ENCODE measurements at regions not wholly inside any gene's neighbourhood (a gene's known extent, or its start where the extent isn't known, plus 50 kb on each side); places are given as distances from the start of the nearest gene placed in this dataset.

GRCh38 chr12:63042646-63043045 lies 107.7 kb upstream of the PPM1H start:
- no peak for DNase-seq
- ATAC-seq (ENCODE audit: poor library complexity) = no peak
- intact Hi-C loops (cut with DNase I) = no loop called here

GRCh38 chr12:63041601-63042000 lies 106.7 kb upstream of the PPM1H start:
- intact Hi-C loops (cut with DNase I) = no loop called here
- ATAC-seq (ENCODE audit: poor library complexity) (no peak), DNase-seq (no peak)

- intact Hi-C loops (cut with DNase I) = no loop called here
- ATAC-seq (ENCODE audit: poor library complexity) = no peak
Measured at GRCh38 chr12:63040526-63041220, 105.7 kb upstream of the PPM1H start.

GRCh38 chr12:63038713-63039100 lies 103.8 kb upstream of the PPM1H start:
- ATAC-seq (ENCODE audit: poor library complexity) = no peak
- intact Hi-C loops (cut with DNase I) = no loop called here
- no peak for DNase-seq

More at GRCh38 chr12:63040526-63041220, 105.7 kb upstream of the PPM1H start:
- no peak for DNase-seq

- intact Hi-C loops (cut with DNase I) = no loop called here
- DNase-seq = no peak
- no peak for ATAC-seq (ENCODE audit: poor library complexity)
Measured at GRCh38 chr12:63037746-63038712, 103.1 kb upstream of the PPM1H start.

- ATAC-seq (ENCODE audit: poor library complexity) (no peak), DNase-seq (no peak)
- intact Hi-C loops (cut with DNase I) = no loop called here
Measured at GRCh38 chr12:63036974-63037335, 102.0 kb upstream of the PPM1H start.

- intact Hi-C loops (cut with DNase I) = no loop called here
- ATAC-seq (ENCODE audit: poor library complexity) (no peak), DNase-seq (no peak)
Measured at GRCh38 chr12:63036216-63036973, 101.4 kb upstream of the PPM1H start.

- no peak for ATAC-seq (ENCODE audit: poor library complexity)
- no peak for DNase-seq
- intact Hi-C loops (cut with DNase I) = no loop called here
Measured at GRCh38 chr12:63034601-63035000, 99.7 kb upstream of the PPM1H start.

GRCh38 chr12:63029676-63030075 lies 94.7 kb upstream of the PPM1H start:
- DNase-seq (no peak), ATAC-seq (ENCODE audit: poor library complexity) (no peak)
- intact Hi-C loops (cut with DNase I) = no loop called here

GRCh38 chr12:63028951-63029350 lies 94.0 kb upstream of the PPM1H start:
- intact Hi-C loops (cut with DNase I) = no loop called here
- no peak for ATAC-seq (ENCODE audit: poor library complexity)
- DNase-seq = no peak

- DNase-seq (no peak), ATAC-seq (ENCODE audit: poor library complexity) (no peak)
- intact Hi-C loops (cut with DNase I) = no loop called here
Measured at GRCh38 chr12:63025116-63025515, 90.2 kb upstream of the PPM1H start.

- no peak for ATAC-seq (ENCODE audit: poor library complexity)
- intact Hi-C loops (cut with DNase I) = no loop called here
- no peak for DNase-seq
Measured at GRCh38 chr12:63023926-63024325, 89.0 kb upstream of the PPM1H start.

- intact Hi-C loops (cut with DNase I) = no loop called here
- ATAC-seq (ENCODE audit: poor library complexity) = no peak
Measured at GRCh38 chr12:63021116-63021515, 86.2 kb upstream of the PPM1H start.

GRCh38 chr12:63020269-63020668 lies 85.3 kb upstream of the PPM1H start:
- ATAC-seq (ENCODE audit: poor library complexity) (no peak), DNase-seq (no peak)
- intact Hi-C loops (cut with DNase I) = no loop called here

More at GRCh38 chr12:63021116-63021515, 86.2 kb upstream of the PPM1H start:
- DNase-seq = no peak

- DNase-seq (no peak), ATAC-seq (ENCODE audit: poor library complexity) (no peak)
- intact Hi-C loops (cut with DNase I) = no loop called here
Measured at GRCh38 chr12:63018273-63018672, 83.3 kb upstream of the PPM1H start.

GRCh38 chr12:63013302-63013701 lies 78.4 kb upstream of the PPM1H start:
- intact Hi-C loops (cut with DNase I) = no loop called here
- DNase-seq (no peak), ATAC-seq (ENCODE audit: poor library complexity) (no peak)

- ATAC-seq (ENCODE audit: poor library complexity) = no peak
- intact Hi-C loops (cut with DNase I) = no loop called here
- no peak for DNase-seq
Measured at GRCh38 chr12:63010698-63011097, 75.7 kb upstream of the PPM1H start.

- DNase-seq (no peak), ATAC-seq (ENCODE audit: poor library complexity) (no peak)
- intact Hi-C loops (cut with DNase I) = no loop called here
Measured at GRCh38 chr12:63008372-63008771, 73.4 kb upstream of the PPM1H start.

GRCh38 chr12:63007726-63008125 lies 72.8 kb upstream of the PPM1H start:
- intact Hi-C loops (cut with DNase I) = no loop called here
- ATAC-seq (ENCODE audit: poor library complexity) = no peak
- DNase-seq = no peak
